NCI-H2029 treated with DMSO at 0.1 percent for 48 hours (cell line): ENCODE measurements at regions not wholly inside any gene's neighbourhood (a gene's known extent, or its start where the extent isn't known, plus 50 kb on each side); places are given as distances from the start of the nearest gene placed in this dataset.

Experiments used
- DNase-seq: peaks from one replicate; lab custom pipeline; 2025; lab: John Stamatoyannopoulos, UW

- no peak for DNase-seq
Observed at GRCh38 chr10:28783087-28783486, 105.8 kb downstream of the BAMBI start.

- DNase-seq, result no peak
Observed at GRCh38 chr10:28785018-28785417, 107.7 kb downstream of the BAMBI start.

DNA sequence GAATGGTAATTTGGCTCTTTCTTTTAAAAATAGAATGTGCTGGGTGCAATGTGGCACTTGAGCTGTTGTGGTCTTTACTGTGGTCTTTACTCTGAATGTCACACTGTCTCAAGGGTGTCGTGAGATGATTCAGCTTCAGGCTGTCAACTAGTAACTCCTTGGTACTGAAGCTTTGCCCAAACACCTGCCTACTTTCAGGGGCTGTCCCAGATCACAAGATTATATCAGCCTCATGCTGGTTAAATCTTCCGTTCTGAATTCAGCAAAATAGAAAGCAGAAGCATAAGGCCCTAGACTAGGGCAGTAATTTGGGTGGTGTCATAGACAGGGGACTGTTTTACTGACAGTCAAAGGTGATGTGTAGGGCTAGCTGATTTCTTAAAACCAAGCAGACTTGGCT is 110.9 kb downstream of the BAMBI start:
- DNase-seq, result no peak

DNA sequence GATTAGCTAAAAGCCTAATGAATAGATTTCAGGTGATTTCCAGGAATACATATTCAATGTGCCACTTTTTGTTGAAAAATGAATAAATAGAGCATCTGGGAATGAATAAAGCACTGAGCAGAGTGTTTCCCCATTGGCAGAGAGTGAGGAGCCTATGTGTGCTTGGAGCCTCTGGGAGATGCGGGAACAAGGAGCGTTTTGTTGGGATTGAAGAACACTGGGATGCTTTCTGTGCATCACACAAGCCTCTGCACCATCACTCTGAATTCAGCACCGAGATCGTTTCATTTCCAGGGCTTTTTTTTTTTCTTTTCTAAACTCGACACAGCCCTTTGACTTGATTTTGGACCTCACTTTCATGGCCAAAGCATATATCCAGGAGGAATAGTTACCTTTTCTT is 111.4 kb downstream of the BAMBI start:
- no peak for DNase-seq

- DNase-seq, result no peak
Observed at GRCh38 chr10:28790146-28790545, 112.8 kb downstream of the BAMBI start.

GRCh38 chr10:28793482-28793881 is 116.2 kb downstream of the BAMBI start:
- no peak for DNase-seq

DNA sequence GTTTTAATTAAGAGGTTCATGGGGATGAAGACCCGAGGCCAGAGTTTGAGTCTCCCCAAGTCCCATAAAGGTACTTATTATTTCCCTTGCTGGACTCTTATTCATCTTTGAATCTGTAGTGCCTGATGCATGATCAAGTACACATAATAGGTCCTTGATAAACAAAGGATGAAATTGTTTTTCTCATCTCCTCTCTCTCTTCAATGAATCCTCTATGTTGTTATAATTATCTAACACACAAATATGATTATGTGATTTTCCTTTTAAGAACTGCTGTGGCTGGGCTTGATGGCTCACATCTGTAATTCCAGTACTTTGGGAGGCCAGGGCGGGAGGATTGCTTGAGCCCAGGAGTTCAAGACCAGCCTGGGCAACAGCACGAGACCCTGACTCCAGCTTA is 117.7 kb downstream of the BAMBI start:
- DNase-seq, result no peak

DNA sequence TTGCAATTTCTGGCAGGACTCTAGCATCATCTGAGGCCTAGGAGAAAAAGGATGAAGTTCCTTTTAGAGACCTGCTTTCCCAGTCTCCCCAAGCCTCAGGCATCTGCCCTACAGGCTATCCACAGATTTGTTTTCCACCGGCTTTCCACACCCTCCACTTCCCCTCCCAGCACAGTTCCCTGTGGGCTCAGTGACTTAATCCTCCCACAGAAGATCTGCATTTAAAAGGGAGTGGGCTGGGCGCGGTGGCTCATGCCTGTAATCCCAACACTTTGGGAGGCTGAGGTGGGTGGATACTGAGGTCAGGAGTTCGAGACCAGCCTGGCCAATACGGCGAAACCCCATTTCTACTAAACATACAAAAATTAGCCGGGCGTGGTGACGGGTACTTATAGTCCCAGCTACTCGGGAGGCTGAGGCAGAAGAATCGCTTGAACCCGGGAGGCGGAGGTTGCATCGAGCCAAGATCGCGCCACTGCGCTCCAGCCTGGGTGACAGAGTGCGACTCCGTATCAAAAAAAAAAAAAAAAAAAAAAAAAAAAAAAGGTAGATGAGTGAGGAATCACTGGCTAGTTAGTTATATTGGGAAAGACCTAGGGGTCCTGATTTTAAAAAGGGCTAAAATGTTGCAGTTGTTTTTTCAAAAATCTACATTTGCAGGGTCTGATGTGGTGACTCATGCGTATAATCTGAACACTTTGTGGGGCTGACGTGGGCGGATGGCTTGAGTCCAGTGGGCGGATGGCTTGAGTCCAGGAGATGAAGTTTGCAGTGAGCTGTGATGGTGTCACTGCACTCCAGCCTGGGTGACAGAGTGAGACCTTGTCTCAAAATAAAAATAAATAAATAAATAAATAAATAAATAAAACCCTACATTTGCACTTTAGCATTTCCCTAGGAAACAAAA is 119.5 kb downstream of the BAMBI start:
- DNase-seq, result no peak

DNA sequence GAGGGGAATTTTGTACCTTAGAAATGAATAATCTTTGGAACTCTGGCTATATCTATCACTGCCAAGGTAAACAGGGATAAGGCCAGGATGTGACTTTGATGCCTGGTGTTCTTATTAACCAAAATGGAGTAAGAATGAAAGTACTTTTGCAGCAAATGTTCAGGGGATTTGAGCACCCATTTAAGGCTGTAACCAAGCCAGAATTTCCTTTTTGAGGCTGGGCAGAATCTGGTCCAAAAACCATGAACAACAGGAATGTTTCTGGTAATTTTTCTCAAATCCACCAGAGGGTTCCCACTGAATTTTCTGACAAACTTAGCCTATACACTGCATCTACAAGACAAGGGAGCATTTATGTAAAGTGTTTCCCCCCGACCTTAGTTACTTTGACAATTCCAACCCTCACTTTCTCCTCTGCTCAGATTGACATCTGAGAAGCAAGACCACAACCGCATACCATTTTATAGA is 120.6 kb downstream of the BAMBI start:
- no peak for DNase-seq

DNA sequence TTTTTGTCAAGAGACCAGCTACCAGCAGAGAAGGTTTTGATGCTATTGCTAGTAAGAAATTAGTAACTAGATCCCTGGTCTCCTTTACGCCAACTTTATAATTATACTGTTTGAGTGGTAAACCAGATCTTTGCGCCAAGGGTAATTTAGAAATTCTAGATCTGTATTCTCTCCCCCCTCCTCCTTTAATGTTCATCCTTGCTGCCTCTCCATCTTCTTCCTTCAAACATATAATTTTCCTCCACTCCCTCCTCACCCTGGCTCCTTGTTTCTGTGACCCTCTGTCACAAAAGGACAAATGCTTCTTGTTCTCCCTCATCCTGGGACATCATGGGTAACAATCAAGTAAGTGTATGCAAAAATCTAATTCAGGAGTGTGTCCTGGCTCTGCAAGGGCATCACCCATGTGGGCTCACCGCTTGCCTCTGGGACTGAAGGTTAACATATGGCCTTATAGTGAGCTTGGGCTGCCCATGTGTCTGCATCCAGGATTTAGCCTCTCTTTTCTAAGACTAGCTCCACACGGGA is 121.2 kb downstream of the BAMBI start:
- no peak for DNase-seq

GRCh38 chr10:28798964-28799363 is 121.6 kb downstream of the BAMBI start:
- no peak for DNase-seq

DNA sequence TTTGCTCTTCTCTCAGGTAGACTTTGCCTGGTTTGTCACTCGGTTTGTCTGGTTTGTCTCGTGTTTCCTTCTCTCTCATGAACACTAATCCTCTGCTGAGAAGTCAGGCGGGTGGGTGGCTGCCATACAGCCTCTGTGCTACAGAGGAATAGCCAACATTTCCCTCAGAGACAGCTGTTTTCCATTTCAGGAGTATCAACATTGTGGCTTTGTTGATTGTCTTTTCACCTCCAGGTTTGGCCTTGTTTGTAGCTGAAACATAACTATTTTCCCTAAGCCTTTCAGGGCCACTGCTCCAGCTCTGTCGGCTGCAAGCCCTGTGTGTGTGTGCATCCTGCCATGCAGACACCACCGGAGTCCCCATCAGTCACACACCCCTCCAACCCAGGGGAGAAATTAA is 122.8 kb downstream of the BAMBI start:
- DNase-seq, result no peak

DNA sequence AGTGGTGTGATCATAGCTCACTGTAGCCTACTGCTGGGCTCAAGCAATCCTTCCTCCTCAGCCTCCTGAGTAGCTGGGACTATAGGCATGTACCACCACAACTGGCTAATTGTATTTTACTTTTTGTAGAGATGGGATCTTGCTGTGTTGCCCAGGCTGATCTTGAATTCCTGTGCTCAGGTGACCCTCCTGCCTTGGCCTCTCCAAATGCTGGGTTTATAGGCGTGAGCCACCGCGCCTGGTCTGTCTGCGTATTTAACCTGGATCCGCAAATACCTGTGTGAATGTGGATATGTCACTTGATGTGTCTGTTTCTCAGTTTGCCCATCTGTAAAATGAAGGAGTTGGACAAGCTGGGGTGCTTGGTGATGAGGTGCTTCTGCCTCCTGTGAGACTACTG is 123.9 kb downstream of the BAMBI start:
- no peak for DNase-seq

GRCh38 chr10:28801869-28802268 is 124.5 kb downstream of the BAMBI start:
- DNase-seq, result no peak

DNA sequence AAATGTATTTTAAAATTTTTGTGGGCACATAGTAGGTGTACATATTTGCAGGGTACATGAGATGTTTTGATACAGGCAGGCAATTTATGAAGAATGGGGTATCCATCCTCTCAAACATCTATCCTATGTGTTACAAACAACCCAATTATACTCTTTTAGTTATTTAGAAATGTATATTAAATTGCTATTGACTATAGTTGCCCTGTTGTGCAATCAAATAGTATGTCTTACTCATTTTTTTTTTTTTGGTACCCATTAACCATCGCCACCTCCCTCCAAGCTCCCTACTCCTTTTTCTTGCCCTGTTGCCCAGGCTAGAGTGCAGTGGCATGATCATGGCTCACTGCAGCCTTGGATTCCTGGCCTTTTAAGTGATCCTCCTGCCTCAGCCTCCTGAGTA is 128.1 kb downstream of the BAMBI start:
- no peak for DNase-seq

GRCh38 chr10:28806488-28806941 is 129.2 kb downstream of the BAMBI start:
- DNase-seq, result no peak

GRCh38 chr10:28806951-28807759 is 129.8 kb downstream of the BAMBI start:
- DNase-seq, result no peak

DNA sequence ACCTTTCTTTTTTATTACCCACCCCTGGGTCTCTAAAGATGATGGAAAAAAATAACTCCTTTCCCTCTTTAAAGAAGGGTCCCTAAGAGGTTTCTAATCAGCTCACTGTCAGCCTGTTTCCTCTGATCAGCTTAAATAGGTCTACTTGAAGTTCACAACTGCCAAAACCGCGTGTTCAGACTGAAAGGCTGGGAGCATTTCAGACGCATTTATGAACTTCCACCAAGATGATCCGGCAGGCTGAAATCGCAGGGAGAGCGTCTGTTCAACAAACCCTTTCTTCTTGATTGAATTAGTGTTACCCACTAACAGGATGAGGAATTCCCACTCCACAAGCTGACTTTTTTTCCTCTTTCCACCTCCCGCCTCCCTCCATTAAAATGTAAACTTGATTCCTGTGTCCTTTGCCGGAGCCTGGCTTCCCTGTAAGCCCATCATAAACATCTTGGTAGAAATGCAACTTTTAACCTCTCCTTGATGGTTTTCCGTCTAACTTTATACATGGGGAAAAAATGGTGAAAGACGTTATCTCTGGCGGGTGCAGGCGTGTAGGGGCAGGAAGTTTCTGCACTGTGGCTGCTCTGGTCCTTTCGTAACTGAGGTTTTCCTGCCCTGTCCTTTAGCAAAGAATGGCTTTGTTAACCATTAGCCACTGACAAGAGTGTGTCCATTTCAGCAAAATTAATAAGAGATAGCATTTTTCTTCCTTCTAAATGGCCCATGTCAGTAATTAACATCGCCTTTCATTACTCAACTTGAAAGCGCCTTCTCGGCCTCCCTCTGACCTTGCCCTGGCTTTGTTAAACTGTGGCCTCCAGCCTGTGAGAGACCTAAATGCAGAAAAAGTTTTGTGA is 130.7 kb downstream of the BAMBI start:
- no peak for DNase-seq

- DNase-seq, result no peak
Observed at GRCh38 chr10:28808693-28809092, 131.4 kb downstream of the BAMBI start.

GRCh38 chr10:28810057-28810870 is 132.9 kb downstream of the BAMBI start:
- DNase-seq, result no peak
